Gastrocnemius medialis (tissue), 4 donors: ENCODE measurements at regions not wholly inside any gene's neighbourhood (a gene's known extent, or its start where the extent isn't known, plus 50 kb on each side); places are given as distances from the start of the nearest gene placed in this dataset.

Experiments
- POLR2A ChIP-seq, 2 donors: fragments of 450-650 bp; IDR thresholded peaks; one replicate each; pipeline ENCODE4 v1.6.1; 2017; ENCODE audit warnings: antibody characterized with exemption in 2 of 2, mild to moderate bottlenecking in 2 of 2, moderate library complexity in 2 of 2
- TF ChIP-seq, protein P1 (sequence below), 5 experiments: fragments of 450-650 bp in 3 of 5; fragments of 200-600 bp in 2 of 5; sonication (generic) in 2 of 5; IDR thresholded peaks in 4 of 5; conservative IDR thresholded peaks in 1 of 5; 1 replicate in 4 of 5; 2 replicates in 1 of 5; pipeline ENCODE4 v1.5.1; 2016 to 2019; ENCODE audit warnings: antibody characterized with exemption in 5 of 5, mild to moderate bottlenecking in 3 of 5, moderate library complexity in 3 of 5

DNA sequence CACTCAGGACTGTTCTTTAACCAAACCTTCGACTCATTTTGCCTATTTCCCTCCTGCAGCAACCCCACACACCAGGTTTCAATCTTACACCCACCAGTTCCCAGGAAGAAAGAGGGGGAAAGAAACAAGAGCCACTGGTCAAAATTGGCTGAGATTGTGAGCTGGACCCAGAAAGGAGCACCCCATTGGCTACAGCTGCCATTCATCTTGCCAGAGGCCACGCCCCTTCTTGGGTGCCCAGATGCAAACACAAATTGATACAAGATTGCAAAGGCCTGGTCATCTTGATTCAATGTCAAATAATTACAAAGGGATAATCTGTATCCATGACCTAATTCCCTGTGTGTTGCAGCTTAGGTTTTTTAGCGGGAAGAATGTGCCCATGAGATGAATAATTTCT lies 258.4 kb downstream of the LIG4 start:
- TF ChIP-seq, protein P1, sequence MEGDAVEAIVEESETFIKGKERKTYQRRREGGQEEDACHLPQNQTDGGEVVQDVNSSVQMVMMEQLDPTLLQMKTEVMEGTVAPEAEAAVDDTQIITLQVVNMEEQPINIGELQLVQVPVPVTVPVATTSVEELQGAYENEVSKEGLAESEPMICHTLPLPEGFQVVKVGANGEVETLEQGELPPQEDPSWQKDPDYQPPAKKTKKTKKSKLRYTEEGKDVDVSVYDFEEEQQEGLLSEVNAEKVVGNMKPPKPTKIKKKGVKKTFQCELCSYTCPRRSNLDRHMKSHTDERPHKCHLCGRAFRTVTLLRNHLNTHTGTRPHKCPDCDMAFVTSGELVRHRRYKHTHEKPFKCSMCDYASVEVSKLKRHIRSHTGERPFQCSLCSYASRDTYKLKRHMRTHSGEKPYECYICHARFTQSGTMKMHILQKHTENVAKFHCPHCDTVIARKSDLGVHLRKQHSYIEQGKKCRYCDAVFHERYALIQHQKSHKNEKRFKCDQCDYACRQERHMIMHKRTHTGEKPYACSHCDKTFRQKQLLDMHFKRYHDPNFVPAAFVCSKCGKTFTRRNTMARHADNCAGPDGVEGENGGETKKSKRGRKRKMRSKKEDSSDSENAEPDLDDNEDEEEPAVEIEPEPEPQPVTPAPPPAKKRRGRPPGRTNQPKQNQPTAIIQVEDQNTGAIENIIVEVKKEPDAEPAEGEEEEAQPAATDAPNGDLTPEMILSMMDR (IDR thresholded peaks at IDR 0.05 in 4 of 5, conservative IDR thresholded peaks at IDR 0.05 in 1 of 5), result no peak
- no peak for TF ChIP-seq POLR2A (IDR thresholded peaks at IDR 0.05)
